ENCODE measurements at regions not wholly inside any gene's neighbourhood (a gene's known extent, or its start where the extent isn't known, plus 50 kb on each side); places are given as distances from the start of the nearest gene placed in this dataset.

GRCh38 chr16:87098976-87099720 lies 218.0 kb downstream of the C16orf95 start:
- TF ChIP-seq CTCF (IDR thresholded peaks at IDR 0.05) (no peak), POLR2A (IDR thresholded peaks at IDR 0.05) (no peak)
